ENCODE measurements at regions not wholly inside any gene's neighbourhood (a gene's known extent, or its start where the extent isn't known, plus 50 kb on each side); places are given as distances from the start of the nearest gene placed in this dataset.

GRCh38 chr16:77611386-77611785 lies 110.9 kb upstream of the NUDT7 start:
- TF ChIP-seq YY1 (IDR thresholded peaks at IDR 0.05; ENCODE audit: low read depth), result no peak

GRCh38 chr16:77612596-77612995 lies 109.7 kb upstream of the NUDT7 start:
- TF ChIP-seq REST (IDR thresholded peaks at IDR 0.05; ENCODE audit: low read depth) (no peak), ZBTB7A (IDR thresholded peaks at IDR 0.05; ENCODE audit: low read depth) (no peak), EP300 (IDR thresholded peaks at IDR 0.05; ENCODE audit: borderline replicate concordance) (no peak), RAD21 (IDR thresholded peaks at IDR 0.05; ENCODE audit: low read depth) (no peak), CEBPB (IDR thresholded peaks at IDR 0.05) (no peak), CREB1 (IDR thresholded peaks at IDR 0.05; ENCODE audit: low read depth) (no peak), YY1 (IDR thresholded peaks at IDR 0.05; ENCODE audit: low read depth) (no peak), EGR1 (IDR thresholded peaks at IDR 0.05) (no peak), FOXM1 (IDR thresholded peaks at IDR 0.05; ENCODE audit: borderline replicate concordance, low read depth) (no peak), NFIC (IDR thresholded peaks at IDR 0.05) (no peak), TEAD4 (IDR thresholded peaks at IDR 0.05) (no peak), TAF1 (IDR thresholded peaks at IDR 0.05; ENCODE audit: low read depth) (no peak), USF1 (IDR thresholded peaks at IDR 0.05) (no peak), MAX (IDR thresholded peaks at IDR 0.05) (no peak), TCF12 (IDR thresholded peaks at IDR 0.05; ENCODE audit: low read depth) (no peak)

GRCh38 chr16:77613095-77613494 lies 109.2 kb upstream of the NUDT7 start:
- TF ChIP-seq REST (IDR thresholded peaks at IDR 0.05; ENCODE audit: low read depth), result no peak
- TF ChIP-seq NFIC (IDR thresholded peaks at IDR 0.05), result no peak
- no peak for TF ChIP-seq TEAD4 (IDR thresholded peaks at IDR 0.05)
- no peak for TF ChIP-seq CEBPB (IDR thresholded peaks at IDR 0.05)
- TF ChIP-seq EP300 (IDR thresholded peaks at IDR 0.05; ENCODE audit: borderline replicate concordance), result no peak
- no peak for TF ChIP-seq ZBTB7A (IDR thresholded peaks at IDR 0.05; ENCODE audit: low read depth)
- no peak for TF ChIP-seq USF1 (IDR thresholded peaks at IDR 0.05)
- TF ChIP-seq YY1 (IDR thresholded peaks at IDR 0.05; ENCODE audit: low read depth), result no peak
- TF ChIP-seq FOXM1 (IDR thresholded peaks at IDR 0.05; ENCODE audit: borderline replicate concordance, low read depth), result no peak
- TF ChIP-seq MAX (IDR thresholded peaks at IDR 0.05), result no peak
- TF ChIP-seq TCF12 (IDR thresholded peaks at IDR 0.05; ENCODE audit: low read depth), result no peak
- no peak for TF ChIP-seq CREB1 (IDR thresholded peaks at IDR 0.05; ENCODE audit: low read depth)
- no peak for TF ChIP-seq RAD21 (IDR thresholded peaks at IDR 0.05; ENCODE audit: low read depth)
- TF ChIP-seq EGR1 (IDR thresholded peaks at IDR 0.05), result no peak
- TF ChIP-seq TAF1 (IDR thresholded peaks at IDR 0.05; ENCODE audit: low read depth), result no peak

- no peak for TF ChIP-seq EP300 (IDR thresholded peaks at IDR 0.05; ENCODE audit: borderline replicate concordance)
- no peak for TF ChIP-seq TEAD4 (IDR thresholded peaks at IDR 0.05)
- no peak for TF ChIP-seq YY1 (IDR thresholded peaks at IDR 0.05; ENCODE audit: low read depth)
- TF ChIP-seq EGR1 (IDR thresholded peaks at IDR 0.05), result no peak
- no peak for TF ChIP-seq ZBTB7A (IDR thresholded peaks at IDR 0.05; ENCODE audit: low read depth)
- TF ChIP-seq TAF1 (IDR thresholded peaks at IDR 0.05; ENCODE audit: low read depth), result no peak
- no peak for TF ChIP-seq FOXM1 (IDR thresholded peaks at IDR 0.05; ENCODE audit: borderline replicate concordance, low read depth)
- no peak for TF ChIP-seq REST (IDR thresholded peaks at IDR 0.05; ENCODE audit: low read depth)
- no peak for TF ChIP-seq USF1 (IDR thresholded peaks at IDR 0.05)
- no peak for TF ChIP-seq TCF12 (IDR thresholded peaks at IDR 0.05; ENCODE audit: low read depth)
- no peak for TF ChIP-seq CEBPB (IDR thresholded peaks at IDR 0.05)
- no peak for TF ChIP-seq RAD21 (IDR thresholded peaks at IDR 0.05; ENCODE audit: low read depth)
- TF ChIP-seq CREB1 (IDR thresholded peaks at IDR 0.05; ENCODE audit: low read depth), result no peak
- no peak for TF ChIP-seq MAX (IDR thresholded peaks at IDR 0.05)
- no peak for TF ChIP-seq NFIC (IDR thresholded peaks at IDR 0.05)
These were observed 104.8 kb upstream of the NUDT7 start for GRCh38 chr16:77617553-77617952.

All from Ishikawa (cell line).